Neural progenitor cell (in vitro differentiated cells): ENCODE measurements at regions not wholly inside any gene's neighbourhood (a gene's known extent, or its start where the extent isn't known, plus 50 kb on each side); places are given as distances from the start of the nearest gene placed in this dataset.

ENCODE experiments used
- EZH2phosphoT487 ChIP-seq: fragments of 200-600 bp; sonication (generic); IDR thresholded peaks from 2 replicates; pipeline ENCODE4 v1.6.1; 2017; ENCODE audit warnings: antibody characterized with exemption
- TF ChIP-seq, protein P1 (sequence below): fragments of 200-600 bp; sonication (generic); IDR thresholded peaks from 2 replicates; pipeline ENCODE4 v1.5.1; 2017; ENCODE audit warnings: antibody characterized with exemption, mild to moderate bottlenecking

DNA sequence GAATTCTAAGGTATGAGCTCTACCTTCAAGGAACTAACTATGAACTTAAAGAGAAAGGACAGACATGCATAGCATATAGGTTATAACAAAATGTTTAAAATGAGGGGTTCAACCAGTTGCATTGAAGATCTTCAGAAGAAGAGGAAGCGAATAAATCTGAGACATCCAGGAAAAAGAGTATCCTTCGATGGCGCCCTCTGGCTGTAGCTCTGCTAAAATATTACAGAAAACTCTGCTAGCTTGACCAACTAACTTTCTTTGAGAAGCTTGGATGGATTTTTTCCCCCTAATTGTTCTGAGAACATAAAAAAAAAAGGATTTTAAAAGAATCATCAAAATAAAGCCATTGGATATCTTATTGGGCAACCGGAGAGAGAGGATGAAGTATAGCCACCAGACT lies 659.9 kb upstream of the SOX9 start:
- TF ChIP-seq, protein P1, sequence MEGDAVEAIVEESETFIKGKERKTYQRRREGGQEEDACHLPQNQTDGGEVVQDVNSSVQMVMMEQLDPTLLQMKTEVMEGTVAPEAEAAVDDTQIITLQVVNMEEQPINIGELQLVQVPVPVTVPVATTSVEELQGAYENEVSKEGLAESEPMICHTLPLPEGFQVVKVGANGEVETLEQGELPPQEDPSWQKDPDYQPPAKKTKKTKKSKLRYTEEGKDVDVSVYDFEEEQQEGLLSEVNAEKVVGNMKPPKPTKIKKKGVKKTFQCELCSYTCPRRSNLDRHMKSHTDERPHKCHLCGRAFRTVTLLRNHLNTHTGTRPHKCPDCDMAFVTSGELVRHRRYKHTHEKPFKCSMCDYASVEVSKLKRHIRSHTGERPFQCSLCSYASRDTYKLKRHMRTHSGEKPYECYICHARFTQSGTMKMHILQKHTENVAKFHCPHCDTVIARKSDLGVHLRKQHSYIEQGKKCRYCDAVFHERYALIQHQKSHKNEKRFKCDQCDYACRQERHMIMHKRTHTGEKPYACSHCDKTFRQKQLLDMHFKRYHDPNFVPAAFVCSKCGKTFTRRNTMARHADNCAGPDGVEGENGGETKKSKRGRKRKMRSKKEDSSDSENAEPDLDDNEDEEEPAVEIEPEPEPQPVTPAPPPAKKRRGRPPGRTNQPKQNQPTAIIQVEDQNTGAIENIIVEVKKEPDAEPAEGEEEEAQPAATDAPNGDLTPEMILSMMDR, result peak; percentile 63
- TF ChIP-seq EZH2phosphoT487, result no peak
